H1 (cell line): ENCODE measurements at regions not wholly inside any gene's neighbourhood (a gene's known extent, or its start where the extent isn't known, plus 50 kb on each side); places are given as distances from the start of the nearest gene placed in this dataset.

Experiments used
- CTCF ChIA-PET: fragments of 300-600 bp; sonication (Branson Sonifier 250); formaldehyde crosslinking; loops from one replicate; lab custom pipeline; 2021; ENCODE audit not compliant: partially characterized antibody; lab: Charles Lee
- POLR2A ChIA-PET: fragments of 300-600 bp; sonication (Branson Sonifier 250); formaldehyde crosslinking; loops from one replicate; lab custom pipeline; 2021; ENCODE audit warnings: inconsistent platforms; ENCODE audit not compliant: partially characterized antibody; lab: Charles Lee
- DNase-seq, 2 experiments: peaks; one replicate each; pipeline versions ENCODE4 v3.0.0 to v3.0.0-alpha.2; 2010 to 2022; ENCODE audit warnings: low spot score in 2 of 2, low read depth in 1 of 2, mixed read lengths in 1 of 2
- FAIRE-seq: peaks from 2 replicates; lab custom pipeline; 2011; peaks lifted over from hg19 to GRCh38; lab: Jason Lieb, UNC
- H2AFZ ChIP-seq: 2 replicates; pipeline ENCODE4 v1.8.1; 2012; ENCODE audit warnings: low read length, inconsistent platforms
- H2AK5ac ChIP-seq: 2 replicates; pipeline ENCODE4 v1.6.1; 2013; ENCODE audit warnings: low read depth, low read length
- H2BK120ac ChIP-seq: replicated peaks from 2 replicates; pipeline ENCODE3; 2013; ENCODE audit warnings: low read depth, low read length, inconsistent platforms
- H2BK12ac ChIP-seq: 2 replicates; pipeline ENCODE4 v1.6.1; 2013; ENCODE audit warnings: low read depth, low read length
- H2BK15ac ChIP-seq: 2 replicates; pipeline ENCODE4 v1.6.1; 2013; ENCODE audit warnings: low read length
- H2BK20ac ChIP-seq: 2 replicates; pipeline ENCODE4 v1.6.1; 2013; ENCODE audit warnings: low read length
- H2BK5ac ChIP-seq: 2 replicates; pipeline ENCODE4 v1.6.1; 2013; ENCODE audit warnings: low read depth, low read length
- H3K14ac ChIP-seq: 2 replicates; pipeline ENCODE4 v1.6.1; 2013; ENCODE audit warnings: inconsistent platforms; ENCODE audit not compliant: insufficient read length
- H3K18ac ChIP-seq: 2 replicates; pipeline ENCODE4 v1.6.1; 2013; ENCODE audit warnings: low read length; ENCODE audit errors: extremely low read depth
- H3K23ac ChIP-seq: 2 replicates; pipeline ENCODE4 v1.6.1; 2013; ENCODE audit warnings: inconsistent platforms; ENCODE audit not compliant: insufficient read length
- H3K23me2 ChIP-seq: 2 replicates; pipeline ENCODE4 v1.6.1; 2013; ENCODE audit warnings: low read depth, low read length
- H3K27ac ChIP-seq: 2 replicates; pipeline ENCODE4 v1.6.1; 2011; ENCODE audit warnings: low read depth, low read length, inconsistent platforms
- H3K27me3 ChIP-seq, 4 experiments: replicated peaks in 1 of 4; 1 replicate in 1 of 4; 2 replicates in 3 of 4; pipeline versions ENCODE4 v1.6.1 to v1.8.1; 2011 to 2013; ENCODE audit warnings: low read length in 3 of 4, mild to moderate bottlenecking in 3 of 4, inconsistent platforms in 2 of 4, mixed read lengths in 2 of 4, moderate library complexity in 1 of 4; ENCODE audit not compliant: control insufficient read depth in 3 of 4, insufficient read depth in 3 of 4; ENCODE audit errors: extremely low read depth in 1 of 4
- H3K36me3 ChIP-seq, 4 experiments: 2 replicates each; pipeline versions ENCODE4 v1.6.1 to v1.8.1; 2011 to 2013; ENCODE audit warnings: mild to moderate bottlenecking in 4 of 4, low read length in 3 of 4, moderate library complexity in 2 of 4, control low read depth in 1 of 4, inconsistent platforms in 1 of 4; ENCODE audit not compliant: insufficient read depth in 4 of 4, control insufficient read depth in 2 of 4
- H3K4ac ChIP-seq: replicated peaks from 2 replicates; pipeline ENCODE3; 2013; ENCODE audit warnings: low read length, low read depth, mixed read lengths, inconsistent platforms; ENCODE audit not compliant: insufficient read length
- H3K4me1 ChIP-seq, 4 experiments: replicated peaks in 1 of 4; 1 replicate in 1 of 4; 2 replicates in 3 of 4; pipeline versions ENCODE4 v1.6.1 to v1.8.1; 2011 to 2013; ENCODE audit warnings: low read length in 3 of 4, inconsistent platforms in 2 of 4, mixed read lengths in 1 of 4; ENCODE audit not compliant: insufficient read depth in 4 of 4, control insufficient read depth in 3 of 4
- H3K4me2 ChIP-seq, 2 experiments: 2 replicates each; pipeline versions ENCODE4 v1.6.1 to v1.8.1; 2011 to 2013; ENCODE audit warnings: low read depth in 2 of 2, low read length in 2 of 2, control low read depth in 1 of 2, inconsistent platforms in 1 of 2, mild to moderate bottlenecking in 1 of 2; ENCODE audit not compliant: insufficient read depth in 1 of 2
- H3K4me3 ChIP-seq, 4 experiments: fragments of 200-600, 300-600 bp in 1 of 4; sonication (generic), shearing (Covaris generic), sonication (Bioruptor Twin) in 1 of 4; 2 replicates each; pipeline versions ENCODE4 v1.5.1 to v1.8.1; 2011 to 2016; ENCODE audit warnings: low read length in 4 of 4, low read depth in 3 of 4, control low read depth in 2 of 4, inconsistent platforms in 2 of 4, mild to moderate bottlenecking in 2 of 4, mixed read lengths in 1 of 4, moderate library complexity in 1 of 4; ENCODE audit not compliant: insufficient read depth in 2 of 4; ENCODE audit errors: extremely low read depth in 1 of 4
- H3K56ac ChIP-seq: replicated peaks from 2 replicates; pipeline ENCODE3; 2013; ENCODE audit warnings: low read depth, mild to moderate bottlenecking, mixed read lengths, low read length, inconsistent platforms; ENCODE audit not compliant: insufficient read length
- H3K79me1 ChIP-seq: 2 replicates; pipeline ENCODE4 v1.6.1; 2013; ENCODE audit warnings: low read depth, low read length, control low read depth
- H3K79me2 ChIP-seq, 2 experiments: 2 replicates each; pipeline versions ENCODE4 v1.6.1 to v1.8.1; 2012 to 2013; ENCODE audit warnings: low read length in 2 of 2, mild to moderate bottlenecking in 2 of 2, inconsistent platforms in 1 of 2; ENCODE audit not compliant: insufficient read depth in 2 of 2, control insufficient read depth in 1 of 2
- H3K9ac ChIP-seq, 4 experiments: replicated peaks in 1 of 4; 1 replicate in 1 of 4; 2 replicates in 3 of 4; pipeline versions ENCODE4 v1.6.1 to v1.8.1; 2011 to 2013; ENCODE audit warnings: low read depth in 3 of 4, low read length in 3 of 4, control low read depth in 2 of 4, mild to moderate bottlenecking in 2 of 4, moderate library complexity in 2 of 4, inconsistent platforms in 1 of 4; ENCODE audit errors: extremely low read depth in 1 of 4
- H3K9me3 ChIP-seq, 2 experiments: 2 replicates each; pipeline versions ENCODE4 v1.6.1 to v1.8.1; 2012 to 2013; ENCODE audit warnings: mild to moderate bottlenecking in 2 of 2, moderate library complexity in 2 of 2, control low read depth in 1 of 2, inconsistent platforms in 1 of 2, low read depth in 1 of 2, low read length in 1 of 2, mixed read lengths in 1 of 2; ENCODE audit not compliant: insufficient read depth in 2 of 2
- H4K20me1 ChIP-seq, 2 experiments: replicated peaks in 1 of 2; 2 replicates each; pipeline versions ENCODE3 to v1.8.1; 2011 to 2013; ENCODE audit warnings: inconsistent platforms in 2 of 2, low read length in 2 of 2, mild to moderate bottlenecking in 1 of 2; ENCODE audit not compliant: insufficient read depth in 2 of 2, control insufficient read depth in 1 of 2
- H4K5ac ChIP-seq: 2 replicates; pipeline ENCODE4 v1.6.1; 2013; ENCODE audit warnings: low read length, low read depth, mixed read lengths, inconsistent platforms; ENCODE audit not compliant: insufficient read length
- H4K8ac ChIP-seq: 2 replicates; pipeline ENCODE4 v1.8.0; 2013; ENCODE audit warnings: mild to moderate bottlenecking, moderate library complexity, low read length, inconsistent platforms; ENCODE audit not compliant: insufficient read depth; ENCODE audit errors: extremely low read depth
- H4K91ac ChIP-seq: replicated peaks from 2 replicates; pipeline ENCODE3; 2013; ENCODE audit warnings: low read length, mixed read lengths, inconsistent platforms; ENCODE audit not compliant: insufficient read length
- CEBPB ChIP-seq: IDR thresholded peaks from 2 replicates; pipeline ENCODE4 v1.6.1; 2012; ENCODE audit warnings: low read depth, low read length
- CREB1 ChIP-seq: IDR thresholded peaks from 2 replicates; pipeline ENCODE4 v1.6.1; 2012; ENCODE audit warnings: inconsistent platforms
- EP300 ChIP-seq, 2 experiments: IDR thresholded peaks; 1 replicate in 1 of 2; 2 replicates in 1 of 2; pipeline ENCODE4 v1.6.1; 2011 to 2012; ENCODE audit warnings: low read depth in 2 of 2, low read length in 2 of 2, mild to moderate bottlenecking in 2 of 2, borderline replicate concordance in 1 of 2, inconsistent platforms in 1 of 2, moderate library complexity in 1 of 2
- JUN ChIP-seq: IDR thresholded peaks from 2 replicates; pipeline ENCODE4 v1.6.1; 2011; ENCODE audit warnings: low read depth, mild to moderate bottlenecking, improper control_type of control experiment, low read length
- MAX ChIP-seq: IDR thresholded peaks from 2 replicates; pipeline ENCODE4 v1.6.1; 2012; ENCODE audit warnings: inconsistent platforms
- RFX5 ChIP-seq: IDR thresholded peaks from 2 replicates; pipeline ENCODE4 v1.6.1; 2011; ENCODE audit warnings: low read depth, low read length, improper control_type of control experiment, borderline replicate concordance
- SAP30 ChIP-seq: fragments of 300-600 bp; sonication (generic); IDR thresholded peaks from 2 replicates; pipeline ENCODE4 v1.7.1; 2012; ENCODE audit warnings: low read length, moderate library complexity, mild to moderate bottlenecking, inconsistent platforms; ENCODE audit not compliant: insufficient read depth, insufficient replicate concordance
- SP2 ChIP-seq: IDR thresholded peaks from 2 replicates; pipeline ENCODE4 v1.6.1; 2012; ENCODE audit warnings: mild to moderate bottlenecking, low read length, inconsistent platforms
- SP4 ChIP-seq: IDR thresholded peaks from 2 replicates; pipeline ENCODE4 v1.6.1; 2012; ENCODE audit warnings: low read length, inconsistent platforms
- SUZ12 ChIP-seq: fragments of 200-600 bp; sonication (generic); IDR thresholded peaks from 2 replicates; pipeline ENCODE4 v1.6.1; 2012; ENCODE audit warnings: mild to moderate bottlenecking, inconsistent platforms, low read length, moderate library complexity, mixed read lengths
- WGBS, 2 experiments: shearing (Covaris generic) in 1 of 2; methylation state at CpG; one replicate each; pipeline versions ENCODE4 v1.1.6 to v1.1.7; 2013 to 2015; ENCODE audit warnings: low lambda C conversion rate in 2 of 2, mixed read lengths in 2 of 2, inconsistent platforms in 1 of 2, low coverage in 1 of 2, missing lambda C conversion rate in 1 of 2; ENCODE audit not compliant: insufficient replicate concordance in 2 of 2, insufficient coverage in 1 of 2, insufficient read length in 1 of 2; ENCODE audit errors: extremely low coverage in 1 of 2, missing lambda C conversion rate in 1 of 2; 5-methylcytosine and 5-hydroxymethylcytosine counted together
- TF ChIP-seq, protein P1 (sequence below): IDR thresholded peaks from 2 replicates; pipeline ENCODE4 v1.6.1; 2011; ENCODE audit warnings: low read length, improper control_type of control experiment

DNA sequence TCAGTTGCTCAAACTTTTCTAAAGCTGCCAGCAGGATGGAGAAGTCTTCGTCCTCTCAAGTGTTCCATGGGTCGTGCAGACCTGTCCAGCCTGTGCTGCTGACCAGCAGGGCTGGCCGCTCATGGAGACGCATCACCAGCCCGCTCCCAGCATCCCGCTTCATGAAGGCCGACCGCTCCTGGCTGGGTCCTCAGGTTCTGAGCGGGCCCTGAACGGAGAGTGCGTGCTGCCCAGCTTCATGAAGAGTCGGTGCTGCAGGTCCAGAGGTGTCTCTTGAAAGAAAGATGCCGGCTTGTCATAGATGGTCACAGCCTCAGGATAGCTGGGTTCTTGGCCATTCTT, 75.8 kb upstream of the KCNAB1 start:
- H3K27ac ChIP-seq, result no peak overlapping the region
- H3K23me2 ChIP-seq, result no peaks in the 10 kb centered on the region
- H2BK12ac ChIP-seq, result no peak overlapping the region
- no peak overlapping the region for H2AK5ac ChIP-seq
- H3K4me3 ChIP-seq, result no peak overlapping the region
- H3K9ac ChIP-seq, result no peak overlapping the region
- no peak for DNase-seq
- ChIA-PET CTCF (interaction anchor here (0.6 to 6.0 kb wide), 35 partner anchors 9 to 1008 kb away, joined by 3 to 44 read pairs (median 4); partner anchors contain the start of gene SLC33A1), POLR2A (interaction anchor here (0.8 kb wide), 1 partner anchor 1094 kb away, joined by 3 read pairs; no protein-coding TSS in a partner anchor)
- H3K23ac ChIP-seq, result no peak overlapping the region
- no peak overlapping the region for H3K14ac ChIP-seq
- no peak overlapping the region for H2BK120ac ChIP-seq
- no peaks in the 10 kb centered on the region for H3K36me3 ChIP-seq
- H3K79me2 ChIP-seq, result no peaks in the 10 kb centered on the region
- WGBS, 2 experiments, result 98% methylated on average over 13 of the region's 13 CpGs; no CpG with 5 or more reads in 1 of the 2 experiments
- no peak overlapping the region for H3K4ac ChIP-seq
- H3K4me1 ChIP-seq, result no peaks in the 10 kb centered on the region
- no peak overlapping the region for H3K56ac ChIP-seq
- H4K91ac ChIP-seq, result no peak overlapping the region
- H3K27me3 ChIP-seq, result no peaks in the 10 kb centered on the region
- no peak overlapping the region for H2BK20ac ChIP-seq
- H2BK15ac ChIP-seq, result no peak overlapping the region
- no peaks in the 10 kb centered on the region for H3K9me3 ChIP-seq
- no peaks in the 10 kb centered on the region for H4K20me1 ChIP-seq
- no peak overlapping the region for H2BK5ac ChIP-seq
- no peak overlapping the region for H4K5ac ChIP-seq
- H3K79me1 ChIP-seq, result no peaks in the 10 kb centered on the region
- H3K4me2 ChIP-seq, result no peak overlapping the region
- FAIRE-seq, result no peak
- H4K8ac ChIP-seq, result no peak overlapping the region
- no peak overlapping the region for H2AFZ ChIP-seq
- H3K18ac ChIP-seq, result no peak overlapping the region; the same call in 1 of the 2 replicates
- TF ChIP-seq EP300 (IDR thresholded peaks at IDR 0.05; ENCODE audit: borderline replicate concordance in 1 of 2, low read depth in 2 of 2, low read length in 2 of 2), result no peak
- TF ChIP-seq SUZ12, result no peak
- TF ChIP-seq, protein P1, sequence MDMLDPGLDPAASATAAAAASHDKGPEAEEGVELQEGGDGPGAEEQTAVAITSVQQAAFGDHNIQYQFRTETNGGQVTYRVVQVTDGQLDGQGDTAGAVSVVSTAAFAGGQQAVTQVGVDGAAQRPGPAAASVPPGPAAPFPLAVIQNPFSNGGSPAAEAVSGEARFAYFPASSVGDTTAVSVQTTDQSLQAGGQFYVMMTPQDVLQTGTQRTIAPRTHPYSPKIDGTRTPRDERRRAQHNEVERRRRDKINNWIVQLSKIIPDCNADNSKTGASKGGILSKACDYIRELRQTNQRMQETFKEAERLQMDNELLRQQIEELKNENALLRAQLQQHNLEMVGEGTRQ, result no peak
- no peak for TF ChIP-seq JUN
- no peak for TF ChIP-seq CEBPB
- no peak for TF ChIP-seq SP2
- TF ChIP-seq MAX, result no peak
- no peak for TF ChIP-seq SP4
- TF ChIP-seq RFX5, result no peak
- TF ChIP-seq SAP30, result no peak
- TF ChIP-seq CREB1, result no peak
